ENCODE measurements at regions not wholly inside any gene's neighbourhood (a gene's known extent, or its start where the extent isn't known, plus 50 kb on each side); places are given as distances from the start of the nearest gene placed in this dataset.

- no peak for DNase-seq (ENCODE audit: low spot score)
- peaks cover 4% of the 10 kb centered on the region for H3K27me3 ChIP-seq (ENCODE audit: insufficient read depth, poor library complexity, severe bottlenecking)
- H3K27ac ChIP-seq (ENCODE audit: poor library complexity, severe bottlenecking), result no peak overlapping the region
- no peaks in the 10 kb centered on the region for H3K9me3 ChIP-seq (ENCODE audit: severe bottlenecking)
- ATAC-seq (ENCODE audit: low read depth), result no peak
- H3K4me3 ChIP-seq (ENCODE audit: severe bottlenecking), result no peak overlapping the region
- TF ChIP-seq CTCF (IDR thresholded peaks at IDR 0.05; ENCODE audit: poor library complexity, severe bottlenecking), result no peak
- no peaks in the 10 kb centered on the region for H3K4me1 ChIP-seq (ENCODE audit: insufficient read depth, poor library complexity, severe bottlenecking)
- no peaks in the 10 kb centered on the region for H3K36me3 ChIP-seq (ENCODE audit: low read depth)
These were observed 626.9 kb upstream of the PKDCC start for GRCh38 chr2:41420872-41421271.

GRCh38 chr2:41431756-41432155 is 616.1 kb upstream of the PKDCC start:
- Histone ChIP-seq H3K9me3 (ENCODE audit: severe bottlenecking) (no peaks in the 10 kb centered on the region), H3K4me3 (ENCODE audit: severe bottlenecking) (no peak overlapping the region), H3K4me1 (ENCODE audit: insufficient read depth, poor library complexity, severe bottlenecking) (no peaks in the 10 kb centered on the region), H3K27ac (ENCODE audit: poor library complexity, severe bottlenecking) (no peak overlapping the region), H3K36me3 (ENCODE audit: low read depth) (no peaks in the 10 kb centered on the region), H3K27me3 (ENCODE audit: insufficient read depth, poor library complexity, severe bottlenecking) (peaks cover 5% of the 10 kb centered on the region)
- ATAC-seq (ENCODE audit: low read depth), result no peak
- TF ChIP-seq CTCF (IDR thresholded peaks at IDR 0.05; ENCODE audit: poor library complexity, severe bottlenecking), result no peak
- no peak for DNase-seq (ENCODE audit: low spot score)

GRCh38 chr2:41432459-41432858 is 615.4 kb upstream of the PKDCC start:
- Histone ChIP-seq H3K27me3 (ENCODE audit: insufficient read depth, poor library complexity, severe bottlenecking) (peaks cover 5% of the 10 kb centered on the region), H3K4me1 (ENCODE audit: insufficient read depth, poor library complexity, severe bottlenecking) (no peaks in the 10 kb centered on the region), H3K36me3 (ENCODE audit: low read depth) (no peaks in the 10 kb centered on the region), H3K4me3 (ENCODE audit: severe bottlenecking) (no peak overlapping the region), H3K9me3 (ENCODE audit: severe bottlenecking) (no peaks in the 10 kb centered on the region), H3K27ac (ENCODE audit: poor library complexity, severe bottlenecking) (no peak overlapping the region)
- DNase-seq (ENCODE audit: low spot score) (no peak), ATAC-seq (ENCODE audit: low read depth) (no peak)
- TF ChIP-seq CTCF (IDR thresholded peaks at IDR 0.05; ENCODE audit: poor library complexity, severe bottlenecking), result no peak

- no peaks in the 10 kb centered on the region for H3K27me3 ChIP-seq (ENCODE audit: insufficient read depth, poor library complexity, severe bottlenecking)
- no peak overlapping the region for H3K4me3 ChIP-seq (ENCODE audit: severe bottlenecking)
- TF ChIP-seq CTCF (IDR thresholded peaks at IDR 0.05; ENCODE audit: poor library complexity, severe bottlenecking), result no peak
- ATAC-seq (ENCODE audit: low read depth) (no peak), DNase-seq (ENCODE audit: low spot score) (no peak)
- H3K4me1 ChIP-seq (ENCODE audit: insufficient read depth, poor library complexity, severe bottlenecking), result no peaks in the 10 kb centered on the region
- no peak overlapping the region for H3K27ac ChIP-seq (ENCODE audit: poor library complexity, severe bottlenecking)
- no peaks in the 10 kb centered on the region for H3K36me3 ChIP-seq (ENCODE audit: low read depth)
- no peaks in the 10 kb centered on the region for H3K9me3 ChIP-seq (ENCODE audit: severe bottlenecking)
These were observed 612.8 kb upstream of the PKDCC start for GRCh38 chr2:41434991-41435390.

GRCh38 chr2:41441958-41442357 is 605.9 kb upstream of the PKDCC start:
- TF ChIP-seq CTCF (IDR thresholded peaks at IDR 0.05; ENCODE audit: poor library complexity, severe bottlenecking), result no peak
- no peak for ATAC-seq (ENCODE audit: low read depth)
- no peaks in the 10 kb centered on the region for H3K4me1 ChIP-seq (ENCODE audit: insufficient read depth, poor library complexity, severe bottlenecking)
- H3K36me3 ChIP-seq (ENCODE audit: low read depth), result no peaks in the 10 kb centered on the region
- H3K27me3 ChIP-seq (ENCODE audit: insufficient read depth, poor library complexity, severe bottlenecking), result no peaks in the 10 kb centered on the region
- H3K4me3 ChIP-seq (ENCODE audit: severe bottlenecking), result no peak overlapping the region
- no peak overlapping the region for H3K27ac ChIP-seq (ENCODE audit: poor library complexity, severe bottlenecking)
- no peaks in the 10 kb centered on the region for H3K9me3 ChIP-seq (ENCODE audit: severe bottlenecking)
- DNase-seq (ENCODE audit: low spot score), result no peak

Measured in RWPE2 (cell line).